Ishikawa (cell line): ENCODE measurements at regions not wholly inside any gene's neighbourhood (a gene's known extent, or its start where the extent isn't known, plus 50 kb on each side); places are given as distances from the start of the nearest gene placed in this dataset.

ENCODE experiments used
- CEBPB ChIP-seq: IDR thresholded peaks from 2 replicates; pipeline ENCODE4 v1.6.1; 2012
- CREB1 ChIP-seq: IDR thresholded peaks from 2 replicates; pipeline ENCODE4 v1.6.1; 2012; ENCODE audit warnings: low read depth
- EGR1 ChIP-seq: IDR thresholded peaks from 2 replicates; pipeline ENCODE4 v1.6.1; 2012
- EP300 ChIP-seq: IDR thresholded peaks from 2 replicates; pipeline ENCODE4 v1.6.1; 2012; ENCODE audit warnings: borderline replicate concordance
- FOXM1 ChIP-seq: IDR thresholded peaks from 2 replicates; pipeline ENCODE4 v1.6.1; 2012; ENCODE audit warnings: low read depth, borderline replicate concordance
- MAX ChIP-seq: IDR thresholded peaks from 2 replicates; pipeline ENCODE4 v1.6.1; 2012
- NFIC ChIP-seq: IDR thresholded peaks from 2 replicates; pipeline ENCODE4 v1.6.1; 2012
- RAD21 ChIP-seq: IDR thresholded peaks from 2 replicates; pipeline ENCODE4 v1.6.1; 2012; ENCODE audit warnings: low read depth
- REST ChIP-seq: IDR thresholded peaks from 2 replicates; pipeline ENCODE4 v1.6.1; 2012; ENCODE audit warnings: low read depth, mild to moderate bottlenecking
- TAF1 ChIP-seq: IDR thresholded peaks from 2 replicates; pipeline ENCODE4 v1.6.1; 2012; ENCODE audit warnings: low read depth, mild to moderate bottlenecking
- TCF12 ChIP-seq: IDR thresholded peaks from 2 replicates; pipeline ENCODE4 v1.6.1; 2012; ENCODE audit warnings: low read depth
- TEAD4 ChIP-seq: IDR thresholded peaks from 2 replicates; pipeline ENCODE4 v1.6.1; 2012
- USF1 ChIP-seq: IDR thresholded peaks from 2 replicates; pipeline ENCODE4 v1.6.1; 2012
- YY1 ChIP-seq: IDR thresholded peaks from 2 replicates; pipeline ENCODE4 v1.6.1; 2012; ENCODE audit warnings: low read depth
- ZBTB7A ChIP-seq: IDR thresholded peaks from 2 replicates; pipeline ENCODE4 v1.6.1; 2012; ENCODE audit warnings: low read depth

GRCh38 chr2:220334871-220335590 is 707.6 kb downstream of the SLC4A3 start:
- TF ChIP-seq MAX (no peak), USF1 (no peak), REST (no peak), TCF12 (no peak), ZBTB7A (no peak), TAF1 (no peak), NFIC (no peak), CREB1 (no peak), EP300 (no peak)

GRCh38 chr2:220335591-220335915 is 708.1 kb downstream of the SLC4A3 start:
- TF ChIP-seq EP300, result no peak
- no peak for TF ChIP-seq MAX
- TF ChIP-seq REST, result no peak
- no peak for TF ChIP-seq TEAD4
- TF ChIP-seq NFIC, result no peak
- no peak for TF ChIP-seq TAF1
- TF ChIP-seq TCF12, result no peak

- TF ChIP-seq RAD21, result no peak
- no peak for TF ChIP-seq EP300
- no peak for TF ChIP-seq USF1
- no peak for TF ChIP-seq YY1
- no peak for TF ChIP-seq TAF1
- no peak for TF ChIP-seq CREB1
- TF ChIP-seq CEBPB, result no peak
- TF ChIP-seq TEAD4, result no peak
- no peak for TF ChIP-seq TCF12
- TF ChIP-seq FOXM1, result no peak
These were observed 709.3 kb downstream of the SLC4A3 start for GRCh38 chr2:220336771-220337170.

GRCh38 chr2:220337611-220338440 is 710.4 kb downstream of the SLC4A3 start:
- no peak for TF ChIP-seq EGR1

- TF ChIP-seq CEBPB (no peak), CREB1 (no peak), TEAD4 (no peak)
These were observed 713.6 kb downstream of the SLC4A3 start for GRCh38 chr2:220341014-220341413.

GRCh38 chr2:220346919-220347318 is 719.5 kb downstream of the SLC4A3 start:
- no peak for TF ChIP-seq FOXM1
- TF ChIP-seq YY1, result no peak
- no peak for TF ChIP-seq EP300
- no peak for TF ChIP-seq TCF12
- no peak for TF ChIP-seq MAX
- TF ChIP-seq EGR1, result no peak
- no peak for TF ChIP-seq CEBPB
- TF ChIP-seq CREB1, result no peak
- no peak for TF ChIP-seq NFIC
- no peak for TF ChIP-seq TEAD4
- TF ChIP-seq RAD21, result no peak
- no peak for TF ChIP-seq ZBTB7A
- TF ChIP-seq REST, result no peak
- TF ChIP-seq USF1, result no peak
- TF ChIP-seq TAF1, result no peak
